ENCODE measurements at regions not wholly inside any gene's neighbourhood (a gene's known extent, or its start where the extent isn't known, plus 50 kb on each side); places are given as distances from the start of the nearest gene placed in this dataset.
A peak's percentile ranks its signal among the peaks of the same experiment; 100 is the strongest.
"Not testable (repeated sequence)": the region's sequence is repeated elsewhere in the genome, so short reads cannot be mapped to it uniquely, and the experiment has no call there.

GRCh38 chr6:131336596-131336995 lies 201.3 kb downstream of the AKAP7 start:
- peak; percentile 15 for DNase-seq

- DNase-seq: not testable (repeated sequence)
Observed at GRCh38 chr6:131346896-131347295, 211.6 kb downstream of the AKAP7 start.

- no peak for DNase-seq
Observed at GRCh38 chr6:131348572-131348971, 213.3 kb downstream of the AKAP7 start.

- DNase-seq: no peak
Observed at GRCh38 chr6:131349199-131349598, 213.9 kb downstream of the AKAP7 start.

GRCh38 chr6:131353106-131353505 lies 217.8 kb downstream of the AKAP7 start:
- no peak for DNase-seq

- no peak for DNase-seq
Observed at GRCh38 chr6:131353876-131354275, 218.6 kb downstream of the AKAP7 start.

GRCh38 chr6:131354356-131354755 lies 218.7 kb upstream of the ARG1 start:
- no peak for DNase-seq

- peak; percentile 32 for DNase-seq
Observed at GRCh38 chr6:131356161-131356560, 216.9 kb upstream of the ARG1 start.

- no peak for DNase-seq
Observed at GRCh38 chr6:131357501-131357900, 215.5 kb upstream of the ARG1 start.

- no peak for DNase-seq
Observed at GRCh38 chr6:131362070-131362469, 211.0 kb upstream of the ARG1 start.

- DNase-seq: no peak
Observed at GRCh38 chr6:131362696-131363095, 210.3 kb upstream of the ARG1 start.

- DNase-seq: no peak
Observed at GRCh38 chr6:131363947-131364834, 208.8 kb upstream of the ARG1 start.

GRCh38 chr6:131366223-131366622 lies 206.8 kb upstream of the ARG1 start:
- DNase-seq: no peak

- DNase-seq: no peak
Observed at GRCh38 chr6:131367206-131367873, 205.7 kb upstream of the ARG1 start.

GRCh38 chr6:131368198-131368911 lies 204.7 kb upstream of the ARG1 start:
- peak; percentile 60 for DNase-seq

- no peak for DNase-seq
Observed at GRCh38 chr6:131372535-131372934, 200.5 kb upstream of the ARG1 start.

- DNase-seq: peak; percentile 56
Observed at GRCh38 chr6:131377112-131377705, 195.8 kb upstream of the ARG1 start.

GRCh38 chr6:131378874-131379273 lies 194.2 kb upstream of the ARG1 start:
- DNase-seq: no peak

- DNase-seq: no peak
Observed at GRCh38 chr6:131379948-131380347, 193.1 kb upstream of the ARG1 start.

- peak; percentile 63 for DNase-seq
Observed at GRCh38 chr6:131381052-131381708, 191.8 kb upstream of the ARG1 start.

- DNase-seq: peak; percentile 33
Observed at GRCh38 chr6:131381709-131382093, 191.3 kb upstream of the ARG1 start.

GRCh38 chr6:131382631-131383030 lies 190.4 kb upstream of the ARG1 start:
- DNase-seq: peak; percentile 70
